T-helper 2 cell (primary cell): ENCODE measurements at regions not wholly inside any gene's neighbourhood (a gene's known extent, or its start where the extent isn't known, plus 50 kb on each side); places are given as distances from the start of the nearest gene placed in this dataset.
"Not testable (repeated sequence)": the region's sequence is repeated elsewhere in the genome, so short reads cannot be mapped to it uniquely, and the experiment has no call there.

Experiments
- DNase-seq, 5 experiments: peaks; one replicate each; pipeline versions ENCODE4 v3.0.0 to v3.0.0-alpha.2; 2012 to 2022

GRCh38 chr1:238438311-238439270, 547.9 kb upstream of the ZP4 start:
- DNase-seq: no peak

GRCh38 chr1:238429703-238430102, 539.0 kb upstream of the ZP4 start:
- DNase-seq: not testable (repeated sequence)

DNA sequence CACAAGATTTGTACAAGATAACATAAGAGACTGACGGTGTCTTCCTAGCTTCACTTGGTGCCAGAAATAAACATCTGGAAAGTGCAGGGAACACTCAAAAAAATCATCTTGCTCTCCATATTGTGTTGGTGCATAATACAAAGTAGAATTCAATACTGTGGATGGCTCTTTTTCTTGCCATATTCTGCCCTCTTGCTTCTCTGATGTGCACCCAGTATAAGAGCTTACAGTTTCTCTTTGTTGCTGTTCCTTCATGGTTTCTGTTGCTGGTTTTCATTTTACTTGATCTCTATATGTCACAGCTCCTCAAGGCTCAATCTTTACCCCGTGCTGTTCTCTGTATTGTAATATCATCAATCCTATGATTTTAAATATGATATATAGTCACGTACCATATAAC, 528.5 kb upstream of the ZP4 start:
- no peak for DNase-seq

DNA sequence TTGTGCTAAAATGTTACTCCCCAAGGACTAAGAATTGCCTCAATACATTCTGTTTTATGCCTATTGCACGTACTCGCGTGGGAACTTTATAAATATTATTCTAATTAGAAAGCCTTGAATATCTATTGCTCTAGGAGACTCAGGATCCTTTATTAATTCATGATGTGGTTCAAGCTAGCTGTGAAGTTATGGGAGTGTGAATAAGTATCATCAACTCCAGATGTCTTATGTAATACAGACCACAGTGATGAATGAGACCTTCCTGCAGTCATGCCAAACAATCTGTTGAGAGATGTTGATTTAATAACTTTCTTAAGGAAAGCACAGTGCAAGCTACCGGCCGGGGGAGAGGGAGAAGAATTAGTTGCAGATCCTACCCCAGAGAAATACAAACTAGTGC, 519.2 kb upstream of the ZP4 start:
- DNase-seq: no peak

DNA sequence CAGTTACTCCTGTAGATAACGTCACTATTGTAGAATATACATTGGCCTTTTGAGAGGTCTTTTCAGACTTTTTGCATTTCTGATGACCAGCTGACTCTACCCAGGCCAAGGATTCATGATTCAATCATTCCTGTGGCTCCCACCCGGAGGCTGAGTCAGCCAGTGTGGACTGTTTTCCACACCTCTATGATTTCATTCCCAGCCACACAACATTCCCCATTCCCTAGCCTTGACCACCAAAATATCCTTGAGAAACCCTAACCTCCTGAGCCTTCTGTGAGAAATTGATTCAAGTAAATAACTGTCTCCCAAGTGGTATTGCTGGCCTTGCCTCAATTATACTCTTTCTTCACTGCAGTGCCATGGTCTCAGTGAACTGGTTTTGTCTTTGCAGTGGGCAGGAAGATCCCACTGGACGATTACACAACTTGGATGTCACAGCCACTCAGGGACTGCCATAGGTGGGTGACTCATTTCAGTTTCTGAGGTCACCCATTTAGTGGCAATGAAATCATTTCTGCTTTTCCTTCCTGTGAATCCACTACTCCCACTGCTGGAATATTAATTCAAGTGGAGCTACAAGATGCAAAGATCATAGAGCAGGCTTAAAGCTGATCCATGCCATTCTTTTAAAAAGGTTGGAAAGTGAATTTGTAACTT, 518.6 kb upstream of the ZP4 start:
- DNase-seq: no peak

- DNase-seq: no peak
Measured at GRCh38 chr1:238408737-238409136, 518.0 kb upstream of the ZP4 start.

DNA sequence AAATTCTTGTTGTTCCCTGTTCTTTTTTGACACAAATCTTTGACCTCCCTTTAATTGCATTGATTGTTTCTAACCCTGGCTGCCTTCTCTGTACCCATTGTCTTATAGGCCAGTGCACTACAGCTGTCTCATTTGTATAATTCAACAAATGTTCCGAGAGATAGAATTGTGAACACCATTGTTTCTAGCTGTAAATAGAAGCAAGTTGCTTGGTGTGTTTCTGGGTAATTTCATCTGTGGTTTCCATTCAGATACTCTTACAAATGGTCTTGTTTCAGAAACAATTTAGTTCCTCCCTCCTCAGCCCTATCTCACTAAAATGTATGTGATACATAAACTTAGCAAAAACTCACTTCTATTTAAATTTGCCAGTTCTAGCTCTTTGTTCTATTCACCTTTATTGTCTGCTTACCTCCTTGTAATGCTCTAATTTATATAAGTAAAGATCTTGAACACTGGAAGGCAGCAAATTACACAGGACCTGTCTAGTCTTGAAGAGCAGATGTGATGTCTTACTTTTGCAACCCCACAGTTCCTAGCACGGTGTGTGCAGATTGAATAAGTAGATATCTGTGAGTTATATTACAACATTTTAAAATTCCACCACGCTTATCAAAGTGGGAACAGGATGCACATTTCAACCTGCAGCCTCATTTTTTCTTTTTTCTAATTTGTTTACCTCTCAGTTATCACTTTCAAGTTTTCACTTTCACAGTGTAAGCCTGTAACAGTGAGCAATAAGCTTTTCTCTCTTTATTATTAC, 515.6 kb upstream of the ZP4 start:
- DNase-seq: no peak

- no peak for DNase-seq
Measured at GRCh38 chr1:238404921-238405320, 514.2 kb upstream of the ZP4 start.

DNA sequence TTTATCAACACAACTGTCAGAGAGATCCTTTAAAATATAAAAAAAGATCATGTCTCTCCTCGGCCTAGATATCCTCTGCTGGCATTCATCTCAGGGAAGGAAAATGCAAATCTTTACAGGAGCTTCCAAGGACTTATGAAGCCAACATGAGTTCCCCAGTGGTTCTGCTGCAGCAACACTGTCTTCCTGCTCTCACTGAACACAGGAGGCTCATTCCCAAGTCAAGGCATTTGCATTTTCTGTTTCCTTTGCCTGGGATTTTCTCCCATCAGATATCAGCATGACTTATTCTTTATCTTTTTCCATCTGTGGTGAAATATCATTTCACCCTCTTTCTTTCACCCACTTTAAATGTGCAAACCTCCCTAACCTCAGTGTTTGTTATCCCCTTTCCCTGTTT, 513.8 kb upstream of the ZP4 start:
- no peak for DNase-seq

DNA sequence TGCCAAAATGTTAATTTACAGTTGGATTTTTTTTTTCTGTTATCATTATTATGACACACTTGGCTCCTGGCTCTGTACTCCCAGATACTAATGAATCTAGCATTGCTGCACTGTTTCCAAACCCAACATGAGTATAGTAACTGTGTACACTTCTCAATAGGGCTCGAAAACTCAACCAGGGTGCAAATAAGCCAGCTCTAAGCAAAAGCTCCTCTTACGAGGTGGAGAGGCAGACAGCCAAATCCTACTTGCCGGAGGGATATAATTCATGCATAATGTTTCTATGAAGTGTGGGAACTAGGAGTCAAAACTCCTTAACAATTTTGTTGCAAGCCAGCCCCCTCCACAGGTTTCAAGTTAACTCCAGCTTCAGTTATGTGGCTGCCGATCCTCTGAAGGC, 510.4 kb upstream of the ZP4 start:
- no peak for DNase-seq

- DNase-seq: no peak
Measured at GRCh38 chr1:238399558-238399957, 508.8 kb upstream of the ZP4 start.

DNA sequence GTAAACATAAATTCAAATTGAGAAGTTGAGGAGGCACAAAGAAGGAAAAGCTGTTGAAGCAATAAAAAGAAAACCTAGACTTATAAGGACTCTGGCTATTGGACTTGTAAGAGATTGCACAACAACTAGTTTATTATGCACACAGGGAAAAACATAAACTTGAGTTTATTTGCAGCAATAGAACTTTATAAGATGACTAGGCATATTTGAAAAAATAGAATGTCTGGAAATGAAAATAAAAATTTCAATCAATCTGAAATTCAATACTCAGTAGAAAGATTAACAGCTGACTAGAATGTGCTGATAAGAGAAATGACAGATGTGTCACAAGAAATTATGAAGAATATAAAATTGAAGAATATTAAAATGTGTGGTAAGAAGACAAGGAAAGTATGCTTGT, 505.4 kb upstream of the ZP4 start:
- DNase-seq: no peak

DNA sequence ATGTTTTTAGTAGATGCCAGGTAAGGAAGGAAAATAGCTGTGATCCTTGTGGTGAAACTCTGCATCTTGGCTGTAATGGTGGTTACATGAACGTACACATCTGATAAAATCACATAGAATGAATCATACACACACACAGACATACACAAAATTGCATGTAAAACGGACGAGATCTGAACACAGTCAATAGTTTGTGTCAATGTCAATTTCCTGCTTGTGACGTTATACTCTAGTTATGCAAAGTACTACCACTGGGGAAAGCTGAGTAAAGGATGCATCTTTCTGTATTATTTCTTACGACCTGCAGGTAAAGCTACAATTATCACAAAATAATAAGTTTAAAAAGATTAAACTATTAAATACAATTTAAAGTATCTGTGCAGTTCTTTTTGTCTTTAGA, 493.7 kb upstream of the ZP4 start:
- DNase-seq: no peak

- no peak for DNase-seq
Measured at GRCh38 chr1:238380167-238380566, 489.4 kb upstream of the ZP4 start.

DNA sequence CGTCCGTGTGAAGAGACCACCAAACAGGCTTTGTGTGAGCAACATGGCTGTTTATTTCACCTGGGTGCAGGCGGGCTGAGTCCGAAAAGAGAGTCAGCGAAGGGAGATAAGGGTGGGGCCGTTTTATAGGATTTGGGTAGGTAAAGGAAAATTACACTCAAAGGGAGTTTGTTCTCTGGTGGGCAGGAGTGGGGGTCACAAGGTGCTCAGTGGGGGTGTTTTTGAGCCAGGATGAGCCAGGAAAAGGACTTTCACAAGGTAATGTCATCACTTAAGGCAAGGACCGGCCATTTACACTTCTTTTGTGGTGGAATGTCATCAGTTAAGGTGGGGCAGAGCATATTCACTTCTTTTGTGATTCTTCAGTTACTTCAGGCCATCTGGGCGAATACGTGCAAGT, 488.7 kb upstream of the ZP4 start:
- not testable (repeated sequence) for DNase-seq

DNA sequence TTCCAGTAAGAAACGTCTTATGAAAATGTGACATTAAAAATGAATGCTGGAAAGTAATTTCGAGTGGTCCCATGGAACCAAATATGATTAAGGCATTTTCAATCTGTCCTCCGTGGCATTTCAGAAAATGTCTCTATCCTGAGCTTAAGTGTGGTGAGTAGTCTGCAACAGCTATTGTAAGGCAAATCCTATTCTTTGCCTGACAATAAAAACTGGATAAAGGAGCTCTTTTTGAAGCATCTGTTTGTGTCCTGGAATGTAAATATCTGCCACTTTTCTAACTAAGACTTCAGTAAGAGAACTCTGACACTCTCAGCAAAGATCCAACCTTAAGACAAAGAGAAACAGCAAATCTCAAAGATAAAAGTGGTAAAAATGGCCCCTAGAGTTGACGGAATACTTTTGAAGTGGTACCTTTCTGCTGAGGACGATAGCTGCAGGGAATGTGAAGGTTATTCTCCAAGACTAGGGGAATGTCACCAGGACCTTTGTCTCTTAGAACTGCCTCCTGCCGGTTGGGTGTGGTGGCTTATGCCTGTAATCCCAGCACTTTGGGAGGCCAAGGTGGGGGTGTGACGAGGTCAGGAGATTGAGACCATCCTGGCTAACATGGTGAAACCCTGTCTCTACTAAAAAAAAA, 486.7 kb upstream of the ZP4 start:
- no peak for DNase-seq

DNA sequence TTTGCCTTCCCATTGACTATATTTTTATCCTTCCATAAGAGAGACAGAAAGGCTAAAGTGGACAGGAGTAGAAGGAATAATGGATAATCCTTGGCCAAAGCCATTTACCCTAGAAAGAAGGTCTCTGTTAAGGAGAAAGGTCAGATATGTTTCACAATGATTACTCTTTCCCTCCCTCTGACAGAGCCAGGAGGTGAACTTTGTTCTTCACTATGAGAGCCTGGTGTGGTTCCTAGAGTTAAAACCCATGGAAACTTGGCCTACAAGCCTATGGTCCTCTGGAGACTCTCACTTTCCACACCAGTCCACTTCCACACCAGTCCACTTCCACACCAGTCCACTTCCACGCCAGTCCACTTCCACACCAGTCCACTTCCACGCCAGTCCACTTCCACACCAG, 479.9 kb upstream of the ZP4 start:
- no peak for DNase-seq

- no peak for DNase-seq
Measured at GRCh38 chr1:238364214-238364892, 473.6 kb upstream of the ZP4 start.

- DNase-seq: no peak
Measured at GRCh38 chr1:238360474-238360873, 469.8 kb upstream of the ZP4 start.

GRCh38 chr1:238350471-238350870, 459.7 kb upstream of the ZP4 start:
- DNase-seq: no peak

- no peak for DNase-seq
Measured at GRCh38 chr1:238346340-238346739, 455.6 kb upstream of the ZP4 start.

GRCh38 chr1:238345837-238346236, 455.1 kb upstream of the ZP4 start:
- no peak for DNase-seq
